GM19035 (cell line): ENCODE measurements at regions not wholly inside any gene's neighbourhood (a gene's known extent, or its start where the extent isn't known, plus 50 kb on each side); places are given as distances from the start of the nearest gene placed in this dataset.
"Not testable (repeated sequence)": the region's sequence is repeated elsewhere in the genome, so short reads cannot be mapped to it uniquely, and the experiment has no call there.

Source experiments
- ATAC-seq: cut with Tn5 transposase; IDR thresholded peaks from one replicate; pipeline ENCODE4 v1.9.1; 2021; ENCODE audit not compliant: unreplicated experiment

DNA sequence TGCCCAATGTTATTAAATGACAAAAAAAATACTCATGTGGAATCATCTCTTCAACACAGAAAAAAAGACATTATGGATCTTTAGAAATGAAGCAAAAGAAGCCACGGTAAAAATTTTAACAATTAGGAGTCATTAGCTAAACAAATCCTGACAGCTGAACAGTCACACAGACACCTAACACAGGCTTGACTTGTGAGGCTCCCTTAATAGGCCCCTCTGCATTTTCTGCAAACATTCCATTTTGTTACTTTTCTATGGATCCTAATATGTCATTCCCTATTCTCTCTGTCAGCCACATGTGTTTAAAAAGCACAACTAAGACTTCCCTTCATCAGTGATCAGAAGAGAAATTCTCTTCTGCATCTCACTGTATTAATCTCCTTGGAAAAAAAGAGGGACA lies 1331.5 kb downstream of the CDH8 start:
- no peak for ATAC-seq

DNA sequence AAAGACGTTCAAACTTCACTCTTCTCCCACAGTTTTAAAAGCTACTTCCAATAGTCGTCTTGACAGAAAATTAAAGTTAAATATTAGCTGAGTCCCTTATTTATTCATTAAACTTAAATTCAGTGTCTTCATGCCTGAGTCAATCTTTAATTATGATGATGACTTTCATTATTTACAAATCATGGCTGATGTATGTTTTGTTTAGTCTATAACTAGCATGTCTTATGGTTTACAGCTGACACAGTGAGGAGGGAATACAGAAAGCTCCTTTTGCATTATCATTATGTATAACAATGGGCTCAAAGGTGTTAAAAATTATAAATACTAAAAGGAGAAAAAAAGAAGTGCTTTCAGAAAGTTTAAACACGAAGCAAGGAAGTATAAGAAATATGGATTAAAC lies 1333.1 kb downstream of the CDH8 start:
- ATAC-seq = no peak

DNA sequence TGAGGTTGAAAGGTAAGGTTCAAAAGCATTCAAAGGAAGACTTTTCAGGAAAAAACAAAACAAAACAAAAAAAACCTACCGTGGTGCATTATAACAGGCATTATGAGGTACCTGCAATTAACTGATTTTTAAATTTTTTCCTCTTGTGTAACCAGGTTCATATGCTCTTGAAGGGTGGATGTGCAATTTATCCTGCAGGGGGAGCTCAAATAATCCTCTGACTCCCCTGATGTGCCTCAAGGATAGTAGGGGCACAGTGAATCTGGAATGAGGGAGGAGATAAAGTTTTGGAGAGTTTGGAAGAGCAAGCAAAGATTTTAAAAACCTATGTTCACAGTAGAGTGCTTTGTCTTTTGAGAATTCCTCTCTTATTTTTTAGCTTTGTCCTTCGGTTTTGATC lies 1349.4 kb downstream of the CDH8 start:
- no peak for ATAC-seq

GRCh38 chr16:60684002-60684401 lies 1352.2 kb downstream of the CDH8 start:
- no peak for ATAC-seq

GRCh38 chr16:60682219-60682618 lies 1354.0 kb downstream of the CDH8 start:
- ATAC-seq = no peak

- no peak for ATAC-seq
These were observed 1355.2 kb downstream of the CDH8 start for GRCh38 chr16:60681043-60681442.

- no peak for ATAC-seq
These were observed 1361.2 kb downstream of the CDH8 start for GRCh38 chr16:60675022-60675421.

- ATAC-seq = no peak
These were observed 1362.0 kb downstream of the CDH8 start for GRCh38 chr16:60674241-60674640.

- no peak for ATAC-seq
These were observed 1380.6 kb downstream of the CDH8 start for GRCh38 chr16:60655514-60656153.

- no peak for ATAC-seq
These were observed 1384.9 kb downstream of the CDH8 start for GRCh38 chr16:60651346-60651745.

DNA sequence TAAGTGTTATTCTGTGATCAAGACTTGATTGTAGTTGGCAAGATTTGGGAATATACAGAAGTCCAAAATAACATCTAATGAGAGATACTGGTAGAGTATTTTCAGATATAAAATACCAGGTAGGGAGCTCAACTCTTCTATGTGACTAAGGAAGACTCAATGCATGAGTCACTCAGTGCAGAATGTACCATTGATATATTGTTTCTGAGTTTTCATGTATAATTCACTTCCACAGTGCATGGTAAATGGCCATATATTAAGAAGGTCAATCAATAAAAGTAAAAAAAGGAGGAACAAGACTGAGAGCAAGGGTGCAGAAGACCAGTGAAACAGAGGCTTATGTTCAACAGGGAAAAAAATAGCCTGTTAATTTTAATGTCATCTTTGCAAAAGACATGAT lies 1387.9 kb downstream of the CDH8 start:
- ATAC-seq = no peak

- not testable (repeated sequence) for ATAC-seq
These were observed 1388.8 kb downstream of the CDH8 start for GRCh38 chr16:60647388-60647787.

DNA sequence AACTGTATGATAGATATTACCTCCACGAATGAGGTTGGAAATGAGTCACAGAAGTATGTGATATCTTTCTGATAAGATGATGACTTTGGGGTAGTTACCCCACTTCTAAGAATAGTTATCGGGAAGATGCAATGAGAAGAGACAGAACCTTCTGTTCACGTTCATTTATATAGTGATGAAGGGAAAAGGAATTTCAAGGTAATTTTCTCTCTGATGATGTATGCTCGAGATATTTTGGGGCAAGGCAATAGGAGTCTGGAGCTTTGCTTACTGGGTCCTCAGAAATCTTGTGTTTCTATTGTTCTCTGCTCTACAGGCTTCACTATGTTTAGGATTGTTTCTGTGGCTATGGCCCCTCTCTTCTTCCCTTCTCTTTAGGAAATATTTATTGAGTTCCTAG lies 1389.6 kb downstream of the CDH8 start:
- no peak for ATAC-seq

GRCh38 chr16:60645541-60645940 lies 1390.7 kb downstream of the CDH8 start:
- no peak for ATAC-seq

GRCh38 chr16:60642956-60643355 lies 1393.3 kb downstream of the CDH8 start:
- no peak for ATAC-seq

DNA sequence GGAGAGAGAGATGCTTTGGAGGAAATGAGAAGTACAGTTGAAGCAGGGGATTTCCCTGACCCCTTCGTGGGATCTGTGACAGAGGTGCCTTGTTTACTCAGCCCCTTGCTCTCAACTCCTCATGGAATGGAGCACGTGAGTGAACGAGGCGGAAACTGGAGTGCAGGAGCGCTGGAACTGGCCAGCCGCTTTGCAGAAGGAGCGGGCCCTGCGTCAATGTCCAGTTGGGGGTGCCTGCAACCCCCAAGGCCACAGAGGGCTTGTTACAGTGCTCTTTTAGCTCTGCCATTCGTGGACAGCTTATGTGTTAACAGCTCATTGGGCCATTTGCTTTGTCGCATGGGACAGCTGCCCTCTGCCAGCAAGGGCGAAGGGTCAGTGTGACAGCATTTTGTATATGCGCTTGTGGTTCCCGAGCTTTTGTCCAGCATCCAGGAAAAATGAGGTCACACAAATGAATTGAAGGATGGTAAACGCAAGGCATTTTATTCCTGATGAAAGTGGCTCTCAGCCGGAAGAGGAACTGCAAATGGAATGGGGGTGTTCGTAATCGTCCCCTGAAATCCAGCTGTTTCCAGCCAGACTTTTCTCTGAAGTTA lies 1395.1 kb downstream of the CDH8 start:
- no peak for ATAC-seq

DNA sequence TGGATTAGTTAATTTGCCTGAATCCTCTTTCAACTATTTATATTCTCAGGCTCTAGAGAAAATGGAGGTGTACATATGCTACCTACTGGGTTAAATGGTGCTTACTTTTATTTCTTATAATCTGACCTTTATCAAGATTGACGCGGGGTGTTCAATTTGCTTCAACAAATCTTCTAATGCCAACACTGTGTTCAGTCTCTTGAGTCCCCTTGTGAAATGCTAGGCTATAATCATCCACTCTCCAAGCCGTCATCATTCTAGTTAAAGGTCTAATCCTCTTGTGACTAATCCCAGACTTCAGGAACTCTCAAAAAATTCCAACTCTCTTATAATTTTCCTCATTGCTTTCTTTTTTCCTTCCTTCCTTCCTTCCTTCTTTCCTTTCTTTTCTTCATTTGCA lies 1396.2 kb downstream of the CDH8 start:
- no peak for ATAC-seq

DNA sequence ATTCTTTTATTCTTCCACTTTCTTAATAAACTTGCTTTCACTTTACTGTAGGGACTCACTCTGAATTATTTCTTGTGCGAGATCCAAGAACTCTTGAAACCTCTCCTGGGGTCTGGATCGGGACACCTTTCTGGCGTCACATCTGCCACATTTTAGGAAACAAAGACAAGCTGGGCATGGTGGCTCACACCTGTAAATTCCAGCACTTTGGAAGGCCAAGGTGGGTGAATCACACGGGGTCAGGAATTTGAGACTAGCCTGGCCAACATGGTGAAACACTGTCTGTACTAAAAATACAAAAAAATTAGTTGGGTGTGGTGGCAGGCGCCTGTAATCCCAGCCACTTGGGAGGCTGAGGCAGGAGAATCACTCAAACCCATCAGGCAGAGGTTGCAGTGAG lies 1399.6 kb downstream of the CDH8 start:
- ATAC-seq = not testable (repeated sequence)

GRCh38 chr16:60636117-60636516 lies 1400.1 kb downstream of the CDH8 start:
- no peak for ATAC-seq

DNA sequence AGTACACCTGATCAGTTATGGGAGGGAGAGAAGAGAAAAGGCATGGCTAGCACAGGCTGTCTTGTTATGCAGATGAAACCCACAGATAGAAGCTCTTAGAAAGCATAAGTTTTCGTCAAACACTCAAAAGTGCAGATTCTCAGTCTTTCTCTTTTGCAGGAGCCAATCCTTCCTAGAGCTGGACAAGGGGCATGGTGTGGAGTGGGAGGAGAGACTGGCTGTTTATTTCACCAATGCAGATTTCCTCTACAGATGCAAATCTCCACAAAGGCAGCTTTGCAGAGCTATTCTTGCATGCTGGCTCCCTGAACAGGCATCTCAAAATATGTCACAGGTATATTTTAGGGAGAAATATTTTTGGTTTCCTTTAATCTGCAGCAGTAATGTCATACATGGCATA lies 1400.7 kb downstream of the CDH8 start:
- ATAC-seq = no peak

DNA sequence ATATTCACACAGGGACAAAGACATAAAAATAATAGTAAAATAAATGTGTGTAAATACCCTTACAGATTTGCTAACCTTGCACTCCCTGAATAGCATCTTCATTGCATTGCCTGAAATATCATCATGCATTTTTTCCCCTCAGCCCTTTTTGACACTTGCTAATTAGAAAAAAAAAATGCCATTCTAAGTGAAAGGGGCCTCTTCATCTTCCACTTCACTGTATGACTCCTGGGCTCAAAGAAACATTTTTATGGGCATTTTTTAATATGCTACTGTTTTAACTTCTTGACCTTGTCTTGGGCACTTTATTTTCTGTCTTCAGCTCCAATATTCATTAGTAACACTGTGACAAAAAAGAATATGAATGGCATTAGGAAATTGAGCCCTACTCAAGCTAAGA lies 1424.4 kb downstream of the CDH8 start:
- no peak for ATAC-seq

DNA sequence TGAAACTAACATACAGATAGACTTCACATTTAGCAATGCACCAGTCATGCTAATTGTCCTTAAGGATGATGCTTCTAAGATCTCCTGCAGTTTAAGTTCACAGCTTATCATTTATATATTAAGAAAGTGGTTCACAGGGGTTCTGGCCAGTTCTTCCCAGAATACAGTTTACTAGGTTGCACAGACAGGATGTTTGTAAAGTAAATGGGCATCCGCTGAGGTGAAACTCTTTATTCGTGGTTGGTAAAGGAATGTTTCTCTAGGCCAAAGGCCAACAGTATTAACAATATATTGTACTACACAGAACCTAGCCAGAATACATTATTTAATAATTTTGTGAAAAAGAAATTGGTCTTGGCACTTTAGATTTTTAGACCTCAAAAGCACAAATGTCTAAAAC lies 1427.3 kb downstream of the CDH8 start:
- ATAC-seq = no peak

DNA sequence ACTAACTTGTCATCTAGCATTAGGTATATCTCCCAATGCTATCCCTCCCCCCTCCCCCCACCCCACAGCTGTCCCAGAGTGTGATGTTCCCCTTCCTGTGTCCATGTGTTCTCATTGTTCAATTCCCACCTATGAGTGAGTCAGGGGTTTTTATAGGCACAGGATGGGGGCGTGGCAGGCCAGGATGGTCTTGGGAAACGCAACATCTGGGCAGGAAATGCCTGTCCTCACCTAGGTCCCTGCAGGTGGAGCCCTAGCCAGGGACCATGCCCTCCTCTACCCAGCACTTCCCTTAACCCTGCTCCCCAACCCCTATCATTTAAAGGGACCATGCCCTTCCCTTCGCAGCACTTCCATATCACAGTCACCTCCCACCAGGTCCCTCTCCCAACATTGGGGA lies 1430.6 kb downstream of the CDH8 start:
- ATAC-seq = not testable (repeated sequence)
